MM.1S (cell line): ENCODE measurements at regions not wholly inside any gene's neighbourhood (a gene's known extent, or its start where the extent isn't known, plus 50 kb on each side); places are given as distances from the start of the nearest gene placed in this dataset.

ENCODE experiments used
- EZH2 ChIP-seq: fragments of 300-600 bp; sonication (generic); optimal IDR thresholded peaks from 2 replicates; pipeline ENCODE3; 2017; ENCODE audit warnings: low read depth, mild to moderate bottlenecking, antibody characterized with exemption, low read length, mixed read lengths
- EZH2phosphoT487 ChIP-seq: fragments of 300-600 bp; sonication (generic); IDR thresholded peaks from 2 replicates; pipeline ENCODE4 v1.6.1; 2018; ENCODE audit warnings: antibody characterized with exemption, low read length
- TF ChIP-seq, protein P1 (sequence below): fragments of 300-600 bp; sonication (generic); IDR thresholded peaks from 2 replicates; pipeline ENCODE4 v1.5.1; 2016; ENCODE audit warnings: antibody characterized with exemption, low read length, mixed read lengths

GRCh38 chr15:93859176-93859575 lies 372.2 kb upstream of the MCTP2 start:
- TF ChIP-seq, protein P1, sequence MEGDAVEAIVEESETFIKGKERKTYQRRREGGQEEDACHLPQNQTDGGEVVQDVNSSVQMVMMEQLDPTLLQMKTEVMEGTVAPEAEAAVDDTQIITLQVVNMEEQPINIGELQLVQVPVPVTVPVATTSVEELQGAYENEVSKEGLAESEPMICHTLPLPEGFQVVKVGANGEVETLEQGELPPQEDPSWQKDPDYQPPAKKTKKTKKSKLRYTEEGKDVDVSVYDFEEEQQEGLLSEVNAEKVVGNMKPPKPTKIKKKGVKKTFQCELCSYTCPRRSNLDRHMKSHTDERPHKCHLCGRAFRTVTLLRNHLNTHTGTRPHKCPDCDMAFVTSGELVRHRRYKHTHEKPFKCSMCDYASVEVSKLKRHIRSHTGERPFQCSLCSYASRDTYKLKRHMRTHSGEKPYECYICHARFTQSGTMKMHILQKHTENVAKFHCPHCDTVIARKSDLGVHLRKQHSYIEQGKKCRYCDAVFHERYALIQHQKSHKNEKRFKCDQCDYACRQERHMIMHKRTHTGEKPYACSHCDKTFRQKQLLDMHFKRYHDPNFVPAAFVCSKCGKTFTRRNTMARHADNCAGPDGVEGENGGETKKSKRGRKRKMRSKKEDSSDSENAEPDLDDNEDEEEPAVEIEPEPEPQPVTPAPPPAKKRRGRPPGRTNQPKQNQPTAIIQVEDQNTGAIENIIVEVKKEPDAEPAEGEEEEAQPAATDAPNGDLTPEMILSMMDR, result no peak
- TF ChIP-seq EZH2phosphoT487 (no peak), EZH2 (no peak)
